HG03025 (cell line): ENCODE measurements at regions not wholly inside any gene's neighbourhood (a gene's known extent, or its start where the extent isn't known, plus 50 kb on each side); places are given as distances from the start of the nearest gene placed in this dataset.

Experiments
- ATAC-seq: cut with Tn5 transposase; IDR thresholded peaks from one replicate; pipeline ENCODE4 v1.9.1; 2021; ENCODE audit warnings: mild to moderate bottlenecking, moderate library complexity; ENCODE audit not compliant: unreplicated experiment, low FRiP score

- ATAC-seq, result no peak
These were observed 673.0 kb upstream of the LMO3 start for GRCh38 chr12:17278946-17279345.

GRCh38 chr12:17276196-17276595 is 670.2 kb upstream of the LMO3 start:
- no peak for ATAC-seq

GRCh38 chr12:17266856-17267255 is 660.9 kb upstream of the LMO3 start:
- no peak for ATAC-seq

- no peak for ATAC-seq
These were observed 658.6 kb upstream of the LMO3 start for GRCh38 chr12:17264603-17265002.

- no peak for ATAC-seq
These were observed 633.9 kb upstream of the LMO3 start for GRCh38 chr12:17239874-17240273.

GRCh38 chr12:17235996-17236395 is 630.0 kb upstream of the LMO3 start:
- ATAC-seq, result no peak

- ATAC-seq, result no peak
These were observed 610.0 kb upstream of the LMO3 start for GRCh38 chr12:17215759-17216570.

- ATAC-seq, result no peak
These were observed 609.0 kb upstream of the LMO3 start for GRCh38 chr12:17214929-17215328.

- no peak for ATAC-seq
These were observed 600.6 kb upstream of the LMO3 start for GRCh38 chr12:17206553-17206952.

GRCh38 chr12:17204289-17205054 is 598.5 kb upstream of the LMO3 start:
- no peak for ATAC-seq

GRCh38 chr12:17203497-17203896 is 597.5 kb upstream of the LMO3 start:
- no peak for ATAC-seq

GRCh38 chr12:17197971-17198370 is 592.0 kb upstream of the LMO3 start:
- ATAC-seq, result no peak

GRCh38 chr12:17192721-17193120 is 586.8 kb upstream of the LMO3 start:
- ATAC-seq, result no peak

GRCh38 chr12:17169726-17170471 is 563.9 kb upstream of the LMO3 start:
- ATAC-seq, result no peak

- ATAC-seq, result no peak
These were observed 553.7 kb upstream of the LMO3 start for GRCh38 chr12:17159506-17160300.

GRCh38 chr12:17158201-17158600 is 552.2 kb upstream of the LMO3 start:
- no peak for ATAC-seq

GRCh38 chr12:17151917-17152316 is 546.0 kb upstream of the LMO3 start:
- no peak for ATAC-seq

- no peak for ATAC-seq
These were observed 542.7 kb upstream of the LMO3 start for GRCh38 chr12:17148706-17149105.

GRCh38 chr12:17142856-17143255 is 536.9 kb upstream of the LMO3 start:
- no peak for ATAC-seq

GRCh38 chr12:17139931-17140330 is 534.0 kb upstream of the LMO3 start:
- ATAC-seq, result no peak
